ENCODE measurements at regions not wholly inside any gene's neighbourhood (a gene's known extent, or its start where the extent isn't known, plus 50 kb on each side); places are given as distances from the start of the nearest gene placed in this dataset.

- TF ChIP-seq CTCF (IDR thresholded peaks at IDR 0.05; ENCODE audit: low read length) (no peak), EZH2 (optimal IDR thresholded peaks at IDR 0.05; ENCODE audit: low read depth, low read length) (no peak)
Observed at GRCh38 chr5:159713254-159713653, 203.0 kb upstream of the ADRA1B start.
